ENCODE measurements at regions not wholly inside any gene's neighbourhood (a gene's known extent, or its start where the extent isn't known, plus 50 kb on each side); places are given as distances from the start of the nearest gene placed in this dataset.

GRCh38 chr1:105997516-105997915 is 1059.0 kb upstream of the PRMT6 start:
- no peak for DNase-seq

- no peak for DNase-seq
These were observed 1034.1 kb upstream of the PRMT6 start for GRCh38 chr1:106022312-106022902.

- no peak for DNase-seq
These were observed 1028.6 kb upstream of the PRMT6 start for GRCh38 chr1:106027871-106028270.

- DNase-seq, result no peak
These were observed 1018.9 kb upstream of the PRMT6 start for GRCh38 chr1:106037526-106037925.

- DNase-seq, result no peak
These were observed 1018.2 kb upstream of the PRMT6 start for GRCh38 chr1:106038260-106038659.

- no peak for DNase-seq
These were observed 1012.5 kb upstream of the PRMT6 start for GRCh38 chr1:106043971-106044370.

- no peak for DNase-seq
These were observed 1009.3 kb upstream of the PRMT6 start for GRCh38 chr1:106047210-106047609.

GRCh38 chr1:106049595-106049994 is 1006.9 kb upstream of the PRMT6 start:
- no peak for DNase-seq

- DNase-seq, result no peak
These were observed 1000.6 kb upstream of the PRMT6 start for GRCh38 chr1:106055855-106056254.

- no peak for DNase-seq
These were observed 994.6 kb upstream of the PRMT6 start for GRCh38 chr1:106061586-106062495.

- DNase-seq, result no peak
These were observed 993.0 kb upstream of the PRMT6 start for GRCh38 chr1:106063510-106063909.

- DNase-seq, result no peak
These were observed 983.4 kb upstream of the PRMT6 start for GRCh38 chr1:106072909-106073600.

- DNase-seq, result no peak
These were observed 975.7 kb upstream of the PRMT6 start for GRCh38 chr1:106080608-106081325.

- DNase-seq, result no peak
These were observed 945.4 kb upstream of the PRMT6 start for GRCh38 chr1:106111044-106111443.

GRCh38 chr1:106113851-106114250 is 942.6 kb upstream of the PRMT6 start:
- no peak for DNase-seq

- DNase-seq, result no peak
These were observed 935.7 kb upstream of the PRMT6 start for GRCh38 chr1:106120789-106121188.

GRCh38 chr1:106121728-106122127 is 934.7 kb upstream of the PRMT6 start:
- DNase-seq, result no peak

- DNase-seq, result no peak
These were observed 921.9 kb upstream of the PRMT6 start for GRCh38 chr1:106134561-106134960.

GRCh38 chr1:106173101-106173500 is 883.4 kb upstream of the PRMT6 start:
- no peak for DNase-seq

- DNase-seq, result no peak
These were observed 877.7 kb upstream of the PRMT6 start for GRCh38 chr1:106178791-106179190.

- DNase-seq, result no peak
These were observed 874.6 kb upstream of the PRMT6 start for GRCh38 chr1:106181866-106182265.

- no peak for DNase-seq
These were observed 871.4 kb upstream of the PRMT6 start for GRCh38 chr1:106185089-106185488.

- DNase-seq, result no peak
These were observed 866.7 kb upstream of the PRMT6 start for GRCh38 chr1:106189780-106190179.
